Omental fat pad (tissue), 3 donors: ENCODE measurements at regions not wholly inside any gene's neighbourhood (a gene's known extent, or its start where the extent isn't known, plus 50 kb on each side); places are given as distances from the start of the nearest gene placed in this dataset.
A peak's percentile ranks its signal among the peaks of the same experiment; 100 is the strongest.
"Not testable (repeated sequence)": the region's sequence is repeated elsewhere in the genome, so short reads cannot be mapped to it uniquely, and the experiment has no call there.

Source experiments
- ATAC-seq: fragments of 150-250 bp; one replicate; pipeline ENCODE4 v1.9.1; 2016; ENCODE audit warnings: mild to moderate bottlenecking, moderate library complexity; ENCODE audit not compliant: low FRiP score
- DNase-seq: peaks from one replicate; pipeline ENCODE4 v3.0.0-alpha.2; 2019; ENCODE audit warnings: low spot score
- TF ChIP-seq, protein P1 (sequence below), 3 donors: fragments of 450-650 bp; IDR thresholded peaks; one replicate each; pipeline ENCODE4 v1.5.1; 2016 to 2017; ENCODE audit warnings: antibody characterized with exemption in 3 of 3, mild to moderate bottlenecking in 3 of 3, moderate library complexity in 2 of 3

DNA sequence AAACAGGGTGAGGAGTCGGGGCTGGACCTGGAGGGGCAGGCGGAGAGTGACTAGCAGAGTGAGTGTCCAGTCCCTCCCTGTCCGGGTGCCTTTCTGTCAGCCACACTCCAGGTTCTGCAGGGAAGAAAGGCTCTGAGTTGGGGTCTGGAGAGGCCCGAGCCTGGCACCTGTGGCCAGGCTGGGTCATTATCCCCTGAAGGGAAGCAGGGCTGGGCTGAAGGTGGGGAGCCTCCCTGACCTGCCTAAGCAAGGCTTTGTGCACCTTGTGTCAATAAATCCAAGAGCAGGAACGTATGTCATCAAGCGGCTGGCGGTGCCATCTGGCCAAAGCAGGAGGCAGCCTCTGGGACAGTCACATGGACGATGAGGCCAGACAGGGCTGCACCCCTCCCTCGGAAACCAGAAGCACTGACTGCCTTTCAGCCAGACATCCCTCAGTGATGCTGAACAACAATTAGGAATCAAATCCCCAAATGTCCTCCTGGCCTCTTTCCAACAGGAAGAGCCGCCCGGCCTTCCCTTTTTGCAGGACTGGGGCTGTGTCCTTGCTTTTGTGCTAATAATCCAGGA lies 73.9 kb upstream of the FGF3 start:
- DNase-seq (no peak), ATAC-seq (no peak)
- TF ChIP-seq, protein P1, sequence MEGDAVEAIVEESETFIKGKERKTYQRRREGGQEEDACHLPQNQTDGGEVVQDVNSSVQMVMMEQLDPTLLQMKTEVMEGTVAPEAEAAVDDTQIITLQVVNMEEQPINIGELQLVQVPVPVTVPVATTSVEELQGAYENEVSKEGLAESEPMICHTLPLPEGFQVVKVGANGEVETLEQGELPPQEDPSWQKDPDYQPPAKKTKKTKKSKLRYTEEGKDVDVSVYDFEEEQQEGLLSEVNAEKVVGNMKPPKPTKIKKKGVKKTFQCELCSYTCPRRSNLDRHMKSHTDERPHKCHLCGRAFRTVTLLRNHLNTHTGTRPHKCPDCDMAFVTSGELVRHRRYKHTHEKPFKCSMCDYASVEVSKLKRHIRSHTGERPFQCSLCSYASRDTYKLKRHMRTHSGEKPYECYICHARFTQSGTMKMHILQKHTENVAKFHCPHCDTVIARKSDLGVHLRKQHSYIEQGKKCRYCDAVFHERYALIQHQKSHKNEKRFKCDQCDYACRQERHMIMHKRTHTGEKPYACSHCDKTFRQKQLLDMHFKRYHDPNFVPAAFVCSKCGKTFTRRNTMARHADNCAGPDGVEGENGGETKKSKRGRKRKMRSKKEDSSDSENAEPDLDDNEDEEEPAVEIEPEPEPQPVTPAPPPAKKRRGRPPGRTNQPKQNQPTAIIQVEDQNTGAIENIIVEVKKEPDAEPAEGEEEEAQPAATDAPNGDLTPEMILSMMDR (IDR thresholded peaks at IDR 0.05), result no peak

DNA sequence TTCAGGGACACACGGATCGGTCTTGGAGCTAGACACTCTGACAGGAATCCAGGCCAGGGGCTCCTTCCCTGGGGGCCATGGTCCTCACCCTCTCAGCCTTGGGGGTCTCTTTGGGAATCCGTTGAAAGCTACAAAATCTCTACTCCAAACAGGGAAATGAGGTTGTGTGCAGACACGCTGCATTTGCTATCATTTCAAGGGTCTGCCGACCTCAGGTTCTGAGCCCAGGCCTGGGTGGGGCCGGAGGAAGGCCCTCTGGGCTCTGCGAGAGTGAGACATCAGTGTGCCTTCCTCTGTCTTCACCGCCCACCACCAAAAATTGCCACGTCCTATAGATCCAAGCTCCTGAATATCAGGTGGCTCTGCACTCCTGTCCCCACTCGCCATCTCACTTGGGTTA lies 74.4 kb upstream of the FGF3 start:
- TF ChIP-seq, protein P1 (IDR thresholded peaks at IDR 0.05), result no peak
- DNase-seq, result no peak
- no peak for ATAC-seq

DNA sequence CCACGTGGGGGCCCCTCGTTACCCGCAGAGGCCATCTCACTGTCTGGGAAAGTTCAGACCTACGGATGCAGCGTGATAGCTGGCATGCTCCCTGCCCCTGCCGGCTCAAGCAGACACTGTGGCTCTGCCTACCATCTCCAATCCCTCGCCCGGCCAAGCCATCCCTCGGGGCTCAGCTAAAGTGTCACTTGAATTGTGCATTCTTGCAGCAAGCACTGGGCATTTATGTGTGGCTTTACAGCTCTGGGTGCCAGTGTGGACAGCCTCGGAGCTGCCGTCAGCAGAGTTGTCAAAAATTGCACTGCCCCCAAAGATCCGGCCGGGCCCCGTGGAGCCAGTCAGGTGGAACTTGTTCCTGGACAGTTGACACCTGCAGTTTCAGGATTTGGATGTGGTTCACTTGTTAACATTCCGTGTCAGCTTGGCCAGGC lies 75.0 kb upstream of the FGF3 start:
- no peak for ATAC-seq
- TF ChIP-seq, protein P1 (IDR thresholded peaks at IDR 0.05), result no peak
- DNase-seq, result no peak

DNA sequence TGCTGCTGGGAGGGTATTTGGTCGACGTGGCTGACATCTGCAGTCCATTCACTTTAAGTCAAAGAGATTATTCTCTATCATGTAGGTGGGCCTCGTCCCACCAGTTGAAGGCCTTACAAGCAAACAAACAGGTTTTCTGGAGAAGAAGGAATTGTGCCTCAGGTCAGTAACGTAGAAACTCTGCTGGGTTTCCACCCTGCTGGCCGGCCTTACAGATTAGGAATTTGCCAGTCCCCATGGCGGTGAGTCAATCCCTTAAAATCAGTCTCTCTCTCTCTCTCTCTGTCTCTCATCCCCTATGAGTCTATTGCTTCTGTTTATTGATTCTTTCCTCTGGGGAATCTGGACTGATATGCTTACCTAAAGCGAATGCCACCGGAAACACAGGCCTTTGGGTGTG lies 75.4 kb upstream of the FGF3 start:
- DNase-seq (no peak), ATAC-seq (no peak)
- TF ChIP-seq, protein P1 (IDR thresholded peaks at IDR 0.05), result no peak

DNA sequence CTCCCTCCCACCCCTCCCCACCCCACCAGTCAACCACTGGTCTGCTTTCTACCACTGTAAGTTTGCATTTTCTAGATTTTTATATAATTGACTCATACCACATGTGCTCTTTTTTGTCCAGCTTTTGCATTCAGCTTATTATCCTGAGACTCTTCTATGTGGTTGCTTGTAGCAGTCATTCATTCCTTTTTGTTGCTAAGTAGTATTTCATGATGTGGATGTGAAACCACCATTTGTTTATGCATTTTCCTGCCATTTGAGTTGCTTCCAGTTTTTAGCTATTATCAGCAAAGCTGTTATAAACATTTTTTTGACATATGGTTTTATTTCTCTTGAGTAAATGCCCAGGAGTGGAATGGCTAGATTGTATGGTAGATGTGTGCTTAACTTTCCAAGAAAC lies 77.0 kb upstream of the FGF3 start:
- TF ChIP-seq, protein P1 (IDR thresholded peaks at IDR 0.05), result no peak
- ATAC-seq (no peak), DNase-seq (no peak)

DNA sequence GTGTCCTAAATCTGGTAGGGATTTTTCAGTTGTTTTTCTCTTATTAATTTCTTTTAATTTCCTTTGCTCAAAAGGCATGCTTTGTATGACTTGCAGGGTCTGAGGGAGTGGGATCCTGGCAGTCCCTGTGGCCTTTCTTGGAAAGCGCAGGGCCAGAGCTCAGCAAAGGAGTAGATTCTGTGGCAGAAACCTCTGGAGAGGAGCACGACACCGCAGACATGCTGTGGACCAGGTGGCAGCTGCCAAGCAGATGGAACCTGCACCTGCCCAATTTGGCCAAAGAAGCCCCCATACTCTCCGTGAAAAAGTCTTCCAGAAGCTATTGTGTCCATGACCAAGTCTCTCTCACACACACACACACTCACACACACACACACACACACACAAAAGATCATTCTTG lies 78.9 kb upstream of the FGF3 start:
- TF ChIP-seq, protein P1 (IDR thresholded peaks at IDR 0.05), result no peak

DNA sequence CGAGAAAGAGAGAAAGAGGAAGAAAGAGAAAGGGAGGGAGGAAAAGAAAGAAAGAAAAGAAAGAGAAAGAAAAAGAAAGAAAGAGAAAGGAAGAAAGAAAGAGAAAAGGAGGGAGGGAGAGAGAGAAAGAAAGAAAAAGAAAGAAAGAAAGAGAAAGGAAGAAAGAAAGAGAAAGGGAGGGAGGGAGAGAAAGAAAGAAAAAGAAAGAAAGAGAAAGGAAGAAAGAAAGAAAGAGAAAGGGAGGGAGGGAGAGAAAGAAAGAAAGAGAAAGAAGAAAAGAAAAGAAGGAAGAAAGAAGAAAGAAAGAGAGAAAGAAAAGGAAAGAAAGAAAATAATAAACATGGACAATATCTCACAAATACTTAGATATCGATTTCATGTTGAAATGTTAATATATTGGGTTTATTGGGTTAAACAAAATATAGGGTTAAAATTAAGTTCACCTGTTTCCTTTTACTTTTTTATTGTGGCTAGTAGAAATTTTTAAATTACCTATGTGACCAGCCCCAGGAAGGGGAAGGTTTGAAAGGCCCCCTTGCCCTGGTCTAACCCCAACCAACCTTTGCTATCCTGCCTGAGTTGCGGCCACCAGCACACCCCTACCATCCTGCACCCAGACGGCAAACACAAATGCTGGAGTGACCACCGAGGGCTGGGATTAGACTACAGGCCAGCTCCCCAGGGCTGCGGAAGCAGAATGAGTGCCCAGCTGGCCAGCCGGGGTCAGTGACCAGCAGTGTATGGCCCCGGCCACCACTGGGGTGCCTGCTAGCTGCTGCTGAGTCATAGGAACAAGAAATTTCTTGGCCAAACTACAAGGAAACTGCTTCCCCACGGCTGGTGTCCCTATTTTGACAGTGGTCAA lies 81.0 kb upstream of the FGF3 start:
- TF ChIP-seq, protein P1 (IDR thresholded peaks at IDR 0.05), result no peak
- DNase-seq (no peak), ATAC-seq (peak; percentile 32)

More for the DNA sequence above, 78.9 kb upstream of the FGF3 start:
- ATAC-seq (no peak), DNase-seq (no peak)

DNA sequence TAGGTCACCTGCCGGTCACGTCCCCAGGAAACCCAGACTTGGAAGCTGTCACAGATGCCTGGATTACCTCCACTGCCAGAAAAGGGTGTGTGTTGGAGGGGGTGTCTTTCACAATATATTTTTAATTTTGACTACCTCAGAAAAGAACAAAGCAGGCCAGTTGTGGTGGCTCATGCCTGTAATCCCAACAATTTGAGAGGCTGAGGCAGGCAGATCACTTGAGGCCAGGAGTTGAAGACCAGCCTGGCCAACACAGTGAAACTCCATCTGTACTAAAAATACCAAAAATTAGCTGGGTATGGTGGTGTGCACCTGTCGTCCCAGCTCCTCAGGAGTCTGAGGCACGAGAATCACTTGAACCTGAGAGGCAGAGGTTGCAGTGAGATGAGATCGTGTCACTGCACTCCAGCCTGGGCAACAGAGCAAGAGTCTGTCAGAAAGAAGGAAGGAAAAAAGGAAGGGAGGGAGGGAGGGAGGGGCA lies 81.6 kb upstream of the FGF3 start:
- not testable (repeated sequence) for ATAC-seq, DNase-seq
